AG09319 (cell line): ENCODE measurements at regions not wholly inside any gene's neighbourhood (a gene's known extent, or its start where the extent isn't known, plus 50 kb on each side); places are given as distances from the start of the nearest gene placed in this dataset.

ENCODE experiments used
- DNase-seq: peaks from one replicate; pipeline ENCODE4 v3.0.0-alpha.2; 2010; ENCODE audit warnings: low read depth; ENCODE audit errors: extremely low read depth
- TF ChIP-seq, protein P1 (sequence below): IDR thresholded peaks from 2 replicates; pipeline ENCODE4 v1.5.1; 2011; ENCODE audit warnings: low read depth, mild to moderate bottlenecking, inconsistent platforms, low read length, moderate library complexity

DNA sequence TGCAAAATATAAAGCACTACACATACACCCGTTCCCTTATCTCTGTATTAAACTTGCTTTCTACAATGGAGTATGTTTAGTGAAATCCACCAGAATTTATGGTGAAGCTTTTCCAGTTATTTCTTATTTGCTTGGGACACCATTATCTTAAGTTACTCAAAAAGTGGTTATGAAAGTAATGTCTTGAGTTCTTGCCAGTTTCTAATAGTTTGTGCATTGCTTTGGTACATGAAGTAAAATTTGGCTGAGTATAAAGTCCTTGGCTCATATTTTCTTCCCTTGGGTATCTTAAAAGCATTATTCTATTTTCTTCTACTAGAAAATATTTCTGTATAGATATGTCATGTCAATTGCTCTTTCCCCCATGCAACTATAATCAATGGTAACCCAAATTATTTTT lies 85.2 kb downstream of the POLR1F start:
- TF ChIP-seq, protein P1, sequence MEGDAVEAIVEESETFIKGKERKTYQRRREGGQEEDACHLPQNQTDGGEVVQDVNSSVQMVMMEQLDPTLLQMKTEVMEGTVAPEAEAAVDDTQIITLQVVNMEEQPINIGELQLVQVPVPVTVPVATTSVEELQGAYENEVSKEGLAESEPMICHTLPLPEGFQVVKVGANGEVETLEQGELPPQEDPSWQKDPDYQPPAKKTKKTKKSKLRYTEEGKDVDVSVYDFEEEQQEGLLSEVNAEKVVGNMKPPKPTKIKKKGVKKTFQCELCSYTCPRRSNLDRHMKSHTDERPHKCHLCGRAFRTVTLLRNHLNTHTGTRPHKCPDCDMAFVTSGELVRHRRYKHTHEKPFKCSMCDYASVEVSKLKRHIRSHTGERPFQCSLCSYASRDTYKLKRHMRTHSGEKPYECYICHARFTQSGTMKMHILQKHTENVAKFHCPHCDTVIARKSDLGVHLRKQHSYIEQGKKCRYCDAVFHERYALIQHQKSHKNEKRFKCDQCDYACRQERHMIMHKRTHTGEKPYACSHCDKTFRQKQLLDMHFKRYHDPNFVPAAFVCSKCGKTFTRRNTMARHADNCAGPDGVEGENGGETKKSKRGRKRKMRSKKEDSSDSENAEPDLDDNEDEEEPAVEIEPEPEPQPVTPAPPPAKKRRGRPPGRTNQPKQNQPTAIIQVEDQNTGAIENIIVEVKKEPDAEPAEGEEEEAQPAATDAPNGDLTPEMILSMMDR, result no peak
- no peak for DNase-seq

DNA sequence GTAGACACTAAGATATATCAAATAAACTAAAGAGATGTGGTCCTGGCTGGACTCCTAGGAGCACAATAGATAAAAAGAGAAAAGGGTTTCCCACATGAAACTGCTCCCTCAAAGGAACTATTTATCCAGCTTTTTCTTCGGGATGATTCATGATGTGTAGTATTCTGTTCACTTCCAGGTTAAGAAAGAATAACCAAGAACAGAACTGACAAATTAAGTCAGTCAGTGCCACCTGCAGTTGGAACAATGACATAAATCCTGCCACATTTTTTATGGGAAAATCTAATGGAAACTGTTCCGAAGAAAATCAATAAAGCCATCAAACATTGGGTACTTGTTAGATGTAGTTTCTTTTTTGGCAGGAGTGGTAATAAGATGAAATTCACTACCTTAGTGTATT lies 87.1 kb downstream of the POLR1F start:
- no peak for DNase-seq

DNA sequence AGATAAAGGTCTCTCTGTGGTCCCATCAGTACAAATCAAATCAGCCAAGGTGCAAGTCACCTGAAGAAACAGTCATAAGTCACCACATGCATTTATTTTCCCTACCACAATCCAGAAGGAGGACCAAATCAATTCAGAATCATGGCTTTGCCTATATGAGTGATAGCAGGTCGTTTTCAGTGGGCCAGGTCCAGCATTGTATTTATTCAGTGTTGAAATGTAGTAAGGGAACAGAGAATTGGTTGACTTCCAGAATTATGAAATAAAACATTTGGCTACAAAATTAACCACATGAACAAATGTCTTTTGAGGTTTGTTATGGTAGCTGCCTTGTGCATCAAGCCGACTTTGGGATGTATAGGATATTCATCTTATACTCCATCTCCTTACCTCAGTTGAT lies 88.4 kb downstream of the POLR1F start:
- no peak for DNase-seq
- TF ChIP-seq, protein P1, result no peak

More for the DNA sequence above, 87.1 kb downstream of the POLR1F start:
- TF ChIP-seq, protein P1, result no peak

DNA sequence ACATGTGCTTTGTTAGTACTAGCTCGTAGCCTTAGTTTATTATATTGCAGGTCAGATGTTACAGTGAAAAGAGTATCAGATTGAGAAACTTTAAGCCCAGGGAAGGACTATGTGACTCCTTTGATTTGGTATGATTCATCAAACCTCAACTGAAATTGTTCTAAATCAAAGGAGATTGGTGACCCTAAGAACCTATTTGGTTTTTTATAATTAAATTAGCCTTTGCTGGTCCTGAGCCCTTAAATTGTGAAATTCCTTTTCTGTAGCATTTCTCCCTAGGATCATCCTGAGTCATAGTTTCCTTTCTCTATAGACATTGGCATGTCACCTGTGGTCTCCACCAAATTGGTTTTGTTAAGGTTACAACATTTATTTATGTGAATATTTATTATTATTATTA lies 89.7 kb downstream of the POLR1F start:
- no peak for DNase-seq
- TF ChIP-seq, protein P1, result no peak

DNA sequence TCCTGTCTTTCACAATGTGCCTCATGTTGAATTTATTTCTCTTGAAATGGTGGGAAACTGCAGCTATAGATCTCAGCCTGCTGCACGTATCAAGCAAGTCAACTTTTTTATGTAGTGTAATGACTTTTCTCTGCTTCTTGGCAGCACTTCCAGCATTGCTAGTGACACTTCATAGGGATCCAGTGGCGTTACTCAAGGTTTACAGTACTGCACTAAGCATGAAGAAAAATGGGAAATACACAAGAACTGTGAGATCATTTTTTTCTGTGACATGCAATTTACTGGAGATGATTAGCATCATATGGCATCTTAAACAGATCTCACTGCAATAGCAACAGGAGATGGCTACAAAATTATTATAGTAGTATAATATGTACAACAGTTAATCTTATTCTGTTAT lies 90.9 kb downstream of the POLR1F start:
- TF ChIP-seq, protein P1, result no peak
- DNase-seq, result no peak

DNA sequence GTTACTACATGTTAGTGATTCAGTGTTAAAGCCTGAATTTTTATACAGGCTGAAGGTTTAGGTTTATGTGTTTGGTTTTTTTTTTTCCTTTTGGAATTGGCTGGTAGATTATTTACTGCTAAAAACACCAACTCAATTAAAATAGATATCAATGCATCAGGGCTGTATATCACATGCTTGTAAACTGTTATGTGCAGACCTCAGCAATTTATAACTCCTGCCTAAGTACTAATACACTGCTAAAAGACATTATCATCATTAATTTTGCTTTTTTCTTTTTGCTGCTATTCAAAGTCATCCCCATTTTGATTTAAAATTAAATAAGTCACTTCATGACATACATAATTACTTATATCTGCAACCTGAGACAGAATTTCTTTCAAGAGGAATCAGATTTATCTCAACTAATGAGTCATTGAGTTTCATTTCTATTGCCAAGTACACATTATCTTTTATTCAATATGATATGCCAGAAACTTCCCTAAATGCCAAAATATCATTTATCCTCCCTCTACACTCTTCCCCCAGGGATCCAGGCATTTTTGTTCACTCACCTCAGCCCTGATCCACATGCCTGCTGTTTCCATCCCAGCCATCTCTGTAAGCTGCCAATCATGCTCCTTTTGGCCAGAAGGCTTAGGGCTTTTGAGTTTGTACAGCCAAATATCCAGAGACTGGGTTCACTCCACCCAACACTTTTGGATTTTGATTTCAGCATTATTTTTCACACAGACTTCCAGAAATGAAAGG lies 98.5 kb downstream of the POLR1F start:
- TF ChIP-seq, protein P1, result no peak
- DNase-seq, result no peak

DNA sequence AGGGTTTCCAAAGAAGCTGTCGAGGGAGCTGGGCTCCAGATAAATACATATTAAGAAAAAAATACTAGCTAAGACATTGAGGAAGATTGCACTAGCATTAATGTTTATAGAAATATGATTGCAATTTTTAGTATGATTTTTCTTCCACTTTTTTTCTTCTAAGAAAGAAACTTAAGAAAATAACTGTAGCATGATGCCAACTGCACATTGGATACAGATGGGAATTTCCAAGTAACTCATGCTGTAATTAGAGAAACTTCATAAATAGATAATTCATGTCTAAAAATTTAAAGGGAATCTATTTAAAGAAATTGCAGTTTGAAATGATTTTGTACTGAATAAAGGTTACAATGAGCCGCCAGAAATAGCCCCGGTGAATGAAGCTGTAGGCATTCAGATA lies 119.4 kb downstream of the POLR1F start:
- no peak for DNase-seq
- TF ChIP-seq, protein P1, result no peak
